GM23248 (cell line): ENCODE measurements at regions not wholly inside any gene's neighbourhood (a gene's known extent, or its start where the extent isn't known, plus 50 kb on each side); places are given as distances from the start of the nearest gene placed in this dataset.

Source experiments
- DNase-seq: peaks from one replicate; pipeline ENCODE4 v3.0.0-alpha.2; 2015
- H2AFZ ChIP-seq: fragments of 200-600 bp; sonication (generic); 2 replicates; pipeline ENCODE4 v1.6.1; 2016; ENCODE audit warnings: antibody characterized with exemption
- H3F3A ChIP-seq: fragments of 200-600 bp; sonication (generic); 2 replicates; pipeline ENCODE4 v1.6.1; 2016; ENCODE audit warnings: mild to moderate bottlenecking, antibody characterized with exemption, mixed run types; ENCODE audit not compliant: insufficient read depth
- H3K27ac ChIP-seq: fragments of 200-600 bp; sonication (generic); 2 replicates; pipeline ENCODE4 v1.5.1; 2016; ENCODE audit warnings: mild to moderate bottlenecking
- H3K27me3 ChIP-seq: fragments of 200-600 bp; sonication (generic); replicated peaks from 2 replicates; pipeline ENCODE4 v1.6.1; 2016; ENCODE audit warnings: mild to moderate bottlenecking; ENCODE audit not compliant: insufficient read depth
- H3K36me3 ChIP-seq: fragments of 200-600 bp; sonication (generic); 2 replicates; pipeline ENCODE4 v1.6.1; 2016; ENCODE audit warnings: low read depth, mild to moderate bottlenecking
- H3K4me1 ChIP-seq: fragments of 200-600 bp; sonication (generic); 2 replicates; pipeline ENCODE4 v1.6.1; 2016; ENCODE audit warnings: mild to moderate bottlenecking; ENCODE audit not compliant: insufficient read depth
- H3K4me2 ChIP-seq: fragments of 200-600 bp; sonication (generic); one replicate; pipeline ENCODE4 v1.6.1; 2016; ENCODE audit warnings: mild to moderate bottlenecking; ENCODE audit not compliant: unreplicated experiment
- H3K4me3 ChIP-seq: fragments of 200-600 bp; sonication (generic); 2 replicates; pipeline ENCODE4 v1.5.1; 2016; ENCODE audit warnings: mild to moderate bottlenecking
- H3K79me2 ChIP-seq: fragments of 200-600 bp; sonication (generic); 2 replicates; pipeline ENCODE4 v1.6.1; 2016; ENCODE audit warnings: mild to moderate bottlenecking; ENCODE audit not compliant: insufficient read depth
- H3K9ac ChIP-seq: fragments of 200-600 bp; sonication (generic); 2 replicates; pipeline ENCODE4 v1.6.1; 2016; ENCODE audit warnings: mild to moderate bottlenecking
- H3K9me2 ChIP-seq: fragments of 200-600 bp; sonication (generic); 2 replicates; pipeline ENCODE4 v1.6.1; 2016; ENCODE audit warnings: mixed run types, mild to moderate bottlenecking, moderate library complexity; ENCODE audit not compliant: insufficient read depth
- H3K9me3 ChIP-seq: fragments of 200-600 bp; sonication (generic); one replicate; pipeline ENCODE4 v1.6.1; 2017; ENCODE audit warnings: low read depth
- H4K20me1 ChIP-seq: fragments of 200-600 bp; sonication (generic); 2 replicates; pipeline ENCODE4 v1.6.0; 2016; ENCODE audit not compliant: insufficient read depth
- EZH2 ChIP-seq: fragments of 200-600 bp; sonication (generic); IDR thresholded peaks from 2 replicates; pipeline ENCODE4 v1.6.1; 2018; ENCODE audit warnings: antibody characterized with exemption, mild to moderate bottlenecking; ENCODE audit not compliant: insufficient read depth, poor library complexity, severe bottlenecking
- EZH2phosphoT487 ChIP-seq: fragments of 200-600 bp; sonication (generic); IDR thresholded peaks from 2 replicates; pipeline ENCODE4 v1.6.1; 2018; ENCODE audit warnings: antibody characterized with exemption, moderate library complexity, mild to moderate bottlenecking, low read depth; ENCODE audit not compliant: insufficient read depth
- WGBS, 2 experiments: methylation state at CpG; one replicate each; pipeline ENCODE4 v1.1.6; 2015 to 2017; ENCODE audit warnings: low lambda C conversion rate in 2 of 2, low coverage in 1 of 2; ENCODE audit errors: missing lambda C conversion rate in 2 of 2; 5-methylcytosine and 5-hydroxymethylcytosine counted together
- in situ Hi-C: fragments of 300-500 bp; cut with MboI; formaldehyde crosslinking; loops from 2 replicates; pipeline ENCODE4 v1.15.0; 2020

GRCh38 chr20:4601630-4602296 lies 84.5 kb upstream of the PRNP start:
- no peaks in the 10 kb centered on the region for H3K79me2 ChIP-seq
- peaks cover 23% of the 10 kb centered on the region; the same call in 1 of the 2 replicates for H3F3A ChIP-seq
- DNase-seq = peak; percentile 62
- H2AFZ ChIP-seq = no peak overlapping the region
- no peaks in the 10 kb centered on the region for H3K36me3 ChIP-seq
- H3K4me2 ChIP-seq = peak overlapping the region; percentile 53
- H3K27me3 ChIP-seq = no peaks in the 10 kb centered on the region
- in situ Hi-C loops = loop anchor here (25.0 kb wide), 1 partner anchor 361 kb away; no protein-coding TSS in a partner anchor
- no peak overlapping the region for H3K9ac ChIP-seq
- H4K20me1 ChIP-seq = no peaks in the 10 kb centered on the region
- H3K27ac ChIP-seq = 0 out of 2 replicates have a peak overlapping the region, but pooled peaks have one; percentile 7
- WGBS, 2 experiments = 15 to 26% methylated on average over 8 of the region's 8 CpGs
- no peaks in the 10 kb centered on the region for H3K9me3 ChIP-seq
- no peaks in the 10 kb centered on the region for H3K9me2 ChIP-seq
- peaks cover 23% of the 10 kb centered on the region for H3K4me1 ChIP-seq
- H3K4me3 ChIP-seq = no peak overlapping the region
- TF ChIP-seq EZH2phosphoT487 = no peak
- no peak for TF ChIP-seq EZH2

- H3K27me3 ChIP-seq = no peaks in the 10 kb centered on the region
- H3K27ac ChIP-seq = no peak overlapping the region
- H4K20me1 ChIP-seq = no peaks in the 10 kb centered on the region
- H3K9me3 ChIP-seq = no peaks in the 10 kb centered on the region
- in situ Hi-C loops = loop anchor here (25.0 kb wide), 1 partner anchor 362 kb away; no protein-coding TSS in a partner anchor
- peaks cover 23% of the 10 kb centered on the region; the same call in 1 of the 2 replicates for H3F3A ChIP-seq
- 81 to 89% methylated on average over 6 of the region's 6 CpGs for WGBS, 2 experiments
- H3K4me3 ChIP-seq = no peak overlapping the region
- no peak overlapping the region for H2AFZ ChIP-seq
- TF ChIP-seq EZH2 (no peak), EZH2phosphoT487 (no peak)
- H3K36me3 ChIP-seq = no peaks in the 10 kb centered on the region
- no peak overlapping the region for H3K4me2 ChIP-seq
- DNase-seq = no peak
- no peaks in the 10 kb centered on the region for H3K79me2 ChIP-seq
- H3K4me1 ChIP-seq = peaks cover 23% of the 10 kb centered on the region
- H3K9ac ChIP-seq = no peak overlapping the region
- H3K9me2 ChIP-seq = no peaks in the 10 kb centered on the region
Observed at GRCh38 chr20:4600308-4601014, 85.8 kb upstream of the PRNP start.

- H3K27me3 ChIP-seq = no peaks in the 10 kb centered on the region
- no peak overlapping the region for H2AFZ ChIP-seq
- no peak for TF ChIP-seq EZH2
- H3K9me2 ChIP-seq = no peaks in the 10 kb centered on the region
- H3K4me1 ChIP-seq = peaks cover 10% of the 10 kb centered on the region
- H3K4me3 ChIP-seq = no peak overlapping the region
- DNase-seq = no peak
- H3K4me2 ChIP-seq = no peak overlapping the region
- 84% methylated on average over 5 of the region's 5 CpGs for WGBS, 2 experiments
- H3F3A ChIP-seq = peaks cover 9% of the 10 kb centered on the region; the same call in 1 of the 2 replicates
- no peaks in the 10 kb centered on the region for H4K20me1 ChIP-seq
- H3K9ac ChIP-seq = no peak overlapping the region
- no peak overlapping the region for H3K27ac ChIP-seq
- no peaks in the 10 kb centered on the region for H3K79me2 ChIP-seq
- in situ Hi-C loops = loop anchor here (10.0 kb wide), 1 partner anchor 342 kb away; no protein-coding TSS in a partner anchor
- H3K36me3 ChIP-seq = no peaks in the 10 kb centered on the region
- no peaks in the 10 kb centered on the region for H3K9me3 ChIP-seq
Observed at GRCh38 chr20:4597215-4597614, 89.0 kb upstream of the PRNP start.

GRCh38 chr20:4593149-4593525 lies 93.1 kb upstream of the PRNP start:
- H2AFZ ChIP-seq = no peak overlapping the region

More at GRCh38 chr20:4593149-4593525, 93.1 kb upstream of the PRNP start:
- H3K4me3 ChIP-seq = no peak overlapping the region
- no peak overlapping the region for H3K27ac ChIP-seq
- H4K20me1 ChIP-seq = no peaks in the 10 kb centered on the region
- H3F3A ChIP-seq = no peaks in the 10 kb centered on the region
- H3K4me1 ChIP-seq = no peaks in the 10 kb centered on the region
- no peaks in the 10 kb centered on the region for H3K9me2 ChIP-seq
- no peaks in the 10 kb centered on the region for H3K79me2 ChIP-seq
- H3K4me2 ChIP-seq = no peak overlapping the region
- DNase-seq = no peak
- no peaks in the 10 kb centered on the region for H3K27me3 ChIP-seq
- in situ Hi-C loops = loop anchor here (10.0 kb wide), 1 partner anchor 338 kb away; no protein-coding TSS in a partner anchor
- no peaks in the 10 kb centered on the region for H3K36me3 ChIP-seq
- no peak for TF ChIP-seq EZH2phosphoT487
- TF ChIP-seq EZH2 = no peak
- 73 to 77% methylated on average over 9 of the region's 9 CpGs for WGBS, 2 experiments
- no peak overlapping the region for H3K9ac ChIP-seq
- H3K9me3 ChIP-seq = no peaks in the 10 kb centered on the region
